Activated naive CD4-positive, alpha-beta T cell treated with anti-CD3 and anti-CD28 coated beads, Interleukin-2, amount 50 U/mL, for 16 hours (primary cell): ENCODE measurements at regions not wholly inside any gene's neighbourhood (a gene's known extent, or its start where the extent isn't known, plus 50 kb on each side); places are given as distances from the start of the nearest gene placed in this dataset.

Source experiments
- DNase-seq: peaks from one replicate; pipeline ENCODE4 v3.0.0-alpha.2; 2020

- DNase-seq, result no peak
Measured at GRCh38 chr17:45688820-45689219, 95.3 kb upstream of the CRHR1 start.

- DNase-seq, result no peak
Measured at GRCh38 chr17:45689451-45689850, 94.7 kb upstream of the CRHR1 start.

- DNase-seq, result no peak
Measured at GRCh38 chr17:45690625-45691275, 93.4 kb upstream of the CRHR1 start.

GRCh38 chr17:45692661-45693060 lies 91.5 kb upstream of the CRHR1 start:
- DNase-seq, result no peak

- DNase-seq, result no peak
Measured at GRCh38 chr17:45693792-45694191, 90.3 kb upstream of the CRHR1 start.

- no peak for DNase-seq
Measured at GRCh38 chr17:45696442-45696841, 87.7 kb upstream of the CRHR1 start.

GRCh38 chr17:45697076-45697475 lies 87.0 kb upstream of the CRHR1 start:
- DNase-seq, result no peak

- DNase-seq, result no peak
Measured at GRCh38 chr17:45700171-45701090, 83.7 kb upstream of the CRHR1 start.

- no peak for DNase-seq
Measured at GRCh38 chr17:45702666-45703266, 81.4 kb upstream of the CRHR1 start.

- no peak for DNase-seq
Measured at GRCh38 chr17:45703348-45703747, 80.8 kb upstream of the CRHR1 start.

GRCh38 chr17:45703806-45704205 lies 80.3 kb upstream of the CRHR1 start:
- no peak for DNase-seq

- no peak for DNase-seq
Measured at GRCh38 chr17:45704251-45704650, 79.9 kb upstream of the CRHR1 start.

GRCh38 chr17:45705123-45706009 lies 78.8 kb upstream of the CRHR1 start:
- DNase-seq, result no peak

- DNase-seq, result no peak
Measured at GRCh38 chr17:45706033-45706432, 78.1 kb upstream of the CRHR1 start.

- DNase-seq, result no peak
Measured at GRCh38 chr17:45708707-45709290, 75.3 kb upstream of the CRHR1 start.

GRCh38 chr17:45709728-45710288 lies 74.3 kb upstream of the CRHR1 start:
- DNase-seq, result no peak

GRCh38 chr17:45715787-45716186 lies 68.3 kb upstream of the CRHR1 start:
- DNase-seq, result no peak

- DNase-seq, result no peak
Measured at GRCh38 chr17:45718791-45719190, 65.3 kb upstream of the CRHR1 start.

- no peak for DNase-seq
Measured at GRCh38 chr17:45719335-45720071, 64.6 kb upstream of the CRHR1 start.

GRCh38 chr17:45720386-45720785 lies 63.7 kb upstream of the CRHR1 start:
- no peak for DNase-seq

- no peak for DNase-seq
Measured at GRCh38 chr17:45722161-45722560, 62.0 kb upstream of the CRHR1 start.
